Transverse colon (tissue), 4 donors: ENCODE measurements at regions not wholly inside any gene's neighbourhood (a gene's known extent, or its start where the extent isn't known, plus 50 kb on each side); places are given as distances from the start of the nearest gene placed in this dataset.

Experiments used
- DNase-seq: peaks from one replicate; pipeline ENCODE4 v3.0.0-alpha.2; 2019
- H3K27ac ChIP-seq, 4 donors: fragments of 200-600 bp; sonication (generic); 2 replicates each; pipeline ENCODE4 v1.5.1; 2016 to 2018; ENCODE audit warnings: inconsistent platforms in 4 of 4
- H3K27me3 ChIP-seq: fragments of 200-600 bp; sonication (generic); 2 replicates; pipeline ENCODE4 v1.5.1; 2017; ENCODE audit warnings: inconsistent platforms
- H3K36me3 ChIP-seq, 4 donors: fragments of 200-600 bp; sonication (generic); 2 replicates each; pipeline ENCODE4 v1.5.1; 2017 to 2019; ENCODE audit warnings: inconsistent platforms in 4 of 4
- H3K4me1 ChIP-seq, 4 donors: fragments of 200-600 bp; sonication (generic); 2 replicates each; pipeline ENCODE4 v1.5.1; 2017 to 2020; ENCODE audit warnings: inconsistent platforms in 4 of 4
- H3K4me3 ChIP-seq, 4 donors: fragments of 200-600 bp; sonication (generic); 1 replicate in 1 of 4; 2 replicates in 3 of 4; pipeline versions ENCODE4 v1.5.1 to v1.6.1; 2017 to 2019; ENCODE audit warnings: inconsistent platforms in 4 of 4
- H3K9me3 ChIP-seq, 2 donors: fragments of 200-600 bp; sonication (generic); 2 replicates each; pipeline ENCODE4 v1.5.1; 2017 to 2019; ENCODE audit warnings: inconsistent platforms in 2 of 2
- EP300 ChIP-seq: sonication (generic); formaldehyde crosslinking; IDR thresholded peaks from one replicate; pipeline ENCODE4 v1.6.1; 2017; ENCODE audit warnings: antibody characterized with exemption, low read depth
- POLR2A ChIP-seq: fragments of 450-650 bp; IDR thresholded peaks from one replicate; pipeline ENCODE4 v1.6.1; 2016; ENCODE audit warnings: antibody characterized with exemption, mild to moderate bottlenecking, moderate library complexity
- POLR2AphosphoS5 ChIP-seq, 3 donors: sonication (generic); formaldehyde crosslinking; IDR thresholded peaks; one replicate each; pipeline ENCODE4 v1.6.1; 2016; ENCODE audit warnings: antibody characterized with exemption in 3 of 3
- WGBS, 2 donors: methylation state at CpG; one replicate each; pipeline ENCODE4 v1.1.5; 2018; ENCODE audit warnings: low coverage in 1 of 2; 5-methylcytosine and 5-hydroxymethylcytosine counted together
- in situ Hi-C, 4 donors: fragments of 200-750 bp; cut with MboI; loops; one replicate each; pipeline versions ENCODE4 v1.15.0 to v1.15.1; 2017; ENCODE audit warnings: low sequenced_read_pairs in 3 of 4, low pct_ligation_motif_present in 1 of 4, low pct_unique_long_range_greater_than_20kb in 1 of 4
- intact Hi-C: fragments of 100-400 bp; cut with DNase I; formaldehyde crosslinking; loops from one replicate; pipeline ENCODE4 v1.15.1; 2023; ENCODE audit warnings: low total_unique reads
- TF ChIP-seq, protein P1 (sequence below), 5 experiments: fragments of 200-600 bp in 3 of 5; fragments of 450-650 bp in 2 of 5; sonication (generic) in 3 of 5; IDR thresholded peaks; 1 replicate in 2 of 5; 2 replicates in 3 of 5; pipeline ENCODE4 v1.5.1; 2016 to 2017; ENCODE audit warnings: antibody characterized with exemption in 5 of 5, inconsistent platforms in 3 of 5, mild to moderate bottlenecking in 2 of 5, moderate library complexity in 1 of 5

DNA sequence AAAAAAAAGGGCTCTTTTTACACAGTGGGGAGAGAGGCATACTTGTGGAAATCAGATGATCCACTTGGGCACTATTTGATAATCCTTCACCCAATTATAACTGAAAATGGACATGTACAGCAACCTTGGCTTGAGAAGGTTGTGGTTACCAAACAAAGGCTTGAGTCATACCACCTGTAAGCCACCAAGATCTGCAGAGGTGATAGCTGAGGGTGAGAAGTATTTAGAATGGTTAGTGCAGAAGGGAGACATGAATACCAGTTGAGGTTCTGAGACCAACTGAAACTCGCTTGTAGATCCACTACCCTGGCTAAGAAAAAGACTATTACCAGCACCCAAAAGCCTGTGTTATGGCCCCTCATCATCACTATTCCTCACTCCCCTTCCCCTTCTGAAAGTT, 614.0 kb downstream of the STIM2 start:
- Histone ChIP-seq H3K9me3 (no peaks in the 10 kb centered on the region), H3K36me3 (no peaks in the 10 kb centered on the region), H3K27ac (no peak overlapping the region), H3K27me3 (no peaks in the 10 kb centered on the region), H3K4me3 (no peak overlapping the region), H3K4me1 (no peaks in the 10 kb centered on the region)
- in situ Hi-C loops (no loop called here), intact Hi-C loops (no loop called here)
- TF ChIP-seq POLR2A, result no peak
- TF ChIP-seq POLR2AphosphoS5 (IDR thresholded peaks at IDR 0.05), result no peak
- TF ChIP-seq EP300, result no peak
- TF ChIP-seq, protein P1, sequence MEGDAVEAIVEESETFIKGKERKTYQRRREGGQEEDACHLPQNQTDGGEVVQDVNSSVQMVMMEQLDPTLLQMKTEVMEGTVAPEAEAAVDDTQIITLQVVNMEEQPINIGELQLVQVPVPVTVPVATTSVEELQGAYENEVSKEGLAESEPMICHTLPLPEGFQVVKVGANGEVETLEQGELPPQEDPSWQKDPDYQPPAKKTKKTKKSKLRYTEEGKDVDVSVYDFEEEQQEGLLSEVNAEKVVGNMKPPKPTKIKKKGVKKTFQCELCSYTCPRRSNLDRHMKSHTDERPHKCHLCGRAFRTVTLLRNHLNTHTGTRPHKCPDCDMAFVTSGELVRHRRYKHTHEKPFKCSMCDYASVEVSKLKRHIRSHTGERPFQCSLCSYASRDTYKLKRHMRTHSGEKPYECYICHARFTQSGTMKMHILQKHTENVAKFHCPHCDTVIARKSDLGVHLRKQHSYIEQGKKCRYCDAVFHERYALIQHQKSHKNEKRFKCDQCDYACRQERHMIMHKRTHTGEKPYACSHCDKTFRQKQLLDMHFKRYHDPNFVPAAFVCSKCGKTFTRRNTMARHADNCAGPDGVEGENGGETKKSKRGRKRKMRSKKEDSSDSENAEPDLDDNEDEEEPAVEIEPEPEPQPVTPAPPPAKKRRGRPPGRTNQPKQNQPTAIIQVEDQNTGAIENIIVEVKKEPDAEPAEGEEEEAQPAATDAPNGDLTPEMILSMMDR (IDR thresholded peaks at IDR 0.05), result no peak
- DNase-seq, result no peak
- 83% methylated on average over 1 of the region's 1 CpG; no CpG with 5 or more reads in 1 of the 2 donors for WGBS, 2 donors

DNA sequence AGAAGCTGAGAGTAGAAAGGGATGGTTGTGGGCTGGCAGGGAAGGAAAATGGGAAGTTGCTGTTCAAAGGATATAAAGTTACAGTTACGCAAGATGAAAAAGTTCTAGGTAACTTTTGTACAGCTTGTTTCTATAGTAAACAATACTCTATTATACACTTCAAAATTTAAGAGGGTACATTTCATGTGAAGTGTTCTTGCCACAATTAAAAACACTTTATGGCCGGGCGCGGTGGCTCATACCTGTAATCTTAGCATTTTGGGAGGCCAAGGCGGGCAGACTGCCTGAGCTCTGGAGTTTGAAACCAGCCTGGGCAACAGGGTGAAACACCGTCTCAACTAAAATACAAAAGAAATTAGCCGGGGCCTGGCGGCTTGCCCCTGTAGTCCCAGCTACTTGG, 623.6 kb downstream of the STIM2 start:
- 69 to 70% methylated on average over 6 to 8 of the region's 8 CpGs for WGBS, 2 donors
- no peaks in the 10 kb centered on the region for H3K27me3 ChIP-seq
- H3K4me1 ChIP-seq, result no peaks in the 10 kb centered on the region
- intact Hi-C loops (no loop called here), in situ Hi-C loops (no loop called here)
- no peak for TF ChIP-seq POLR2AphosphoS5 (IDR thresholded peaks at IDR 0.05)
- TF ChIP-seq, protein P1 (IDR thresholded peaks at IDR 0.05), result no peak
- TF ChIP-seq EP300, result no peak
- no peak for TF ChIP-seq POLR2A
- H3K27ac ChIP-seq, result no peak overlapping the region
- no peaks in the 10 kb centered on the region for H3K36me3 ChIP-seq
- H3K9me3 ChIP-seq, result no peaks in the 10 kb centered on the region
- no peak overlapping the region for H3K4me3 ChIP-seq
- DNase-seq, result no peak

- Histone ChIP-seq H3K27ac (no peak overlapping the region), H3K4me3 (no peak overlapping the region), H3K27me3 (no peaks in the 10 kb centered on the region), H3K4me1 (no peaks in the 10 kb centered on the region), H3K36me3 (no peaks in the 10 kb centered on the region), H3K9me3 (no peaks in the 10 kb centered on the region)
- no peak for DNase-seq
- intact Hi-C loops, result no loop called here
- WGBS, 2 donors, result 69% methylated on average over 4 of the region's 4 CpGs; no CpG with 5 or more reads in 1 of the 2 donors
- TF ChIP-seq EP300 (no peak), POLR2AphosphoS5 (IDR thresholded peaks at IDR 0.05) (no peak), POLR2A (no peak)
- TF ChIP-seq, protein P1 (IDR thresholded peaks at IDR 0.05), result no peak
- in situ Hi-C loops, result no loop called here
These were observed 629.7 kb downstream of the STIM2 start for GRCh38 chr4:27490315-27490714.

DNA sequence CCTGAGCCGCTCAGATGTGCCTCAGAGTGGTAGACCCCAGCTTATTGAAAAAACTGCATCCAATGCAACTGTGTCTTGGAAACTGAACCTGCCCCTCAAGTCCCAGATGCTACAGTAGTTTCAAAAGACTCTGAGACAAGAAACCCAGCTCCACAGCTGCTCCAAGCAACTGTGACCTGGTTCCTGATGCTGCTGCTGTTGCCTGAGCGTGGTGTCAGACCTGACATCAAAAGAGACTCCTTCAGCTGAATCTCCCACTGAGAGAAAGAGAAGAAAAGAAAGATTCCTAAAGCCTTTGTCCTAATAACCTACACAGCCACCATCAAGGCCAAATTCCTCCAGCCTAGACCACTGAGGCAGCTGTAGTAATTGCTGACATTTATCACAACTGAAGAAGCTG, 630.1 kb downstream of the STIM2 start:
- no peaks in the 10 kb centered on the region for H3K36me3 ChIP-seq
- TF ChIP-seq EP300, result no peak
- TF ChIP-seq POLR2A, result no peak
- TF ChIP-seq, protein P1 (IDR thresholded peaks at IDR 0.05), result no peak
- TF ChIP-seq POLR2AphosphoS5 (IDR thresholded peaks at IDR 0.05), result no peak
- H3K27me3 ChIP-seq, result no peaks in the 10 kb centered on the region
- H3K9me3 ChIP-seq, result no peaks in the 10 kb centered on the region
- no peak overlapping the region for H3K27ac ChIP-seq
- in situ Hi-C loops, result no loop called here
- H3K4me1 ChIP-seq, result no peaks in the 10 kb centered on the region
- H3K4me3 ChIP-seq, result no peak overlapping the region
- DNase-seq, result no peak
- 89 to 94% methylated on average over 2 of the region's 2 CpGs for WGBS, 2 donors
- intact Hi-C loops, result no loop called here
